NCI-H460 (cell line): ENCODE measurements at regions not wholly inside any gene's neighbourhood (a gene's known extent, or its start where the extent isn't known, plus 50 kb on each side); places are given as distances from the start of the nearest gene placed in this dataset.
A peak's percentile ranks its signal among the peaks of the same experiment; 100 is the strongest.

ENCODE experiments used
- DNase-seq: peaks from one replicate; pipeline ENCODE4 v3.0.0-alpha.2; 2016; ENCODE audit warnings: low read depth; ENCODE audit errors: extremely low read depth

- DNase-seq, result no peak
Observed at GRCh38 chr14:80146941-80147340, 64.4 kb downstream of the DIO2 start.

- DNase-seq, result no peak
Observed at GRCh38 chr14:80136358-80136757, 74.9 kb downstream of the DIO2 start.

- no peak for DNase-seq
Observed at GRCh38 chr14:80135305-80136088, 75.8 kb downstream of the DIO2 start.

GRCh38 chr14:80134321-80134720, 77.0 kb downstream of the DIO2 start:
- no peak for DNase-seq

- no peak for DNase-seq
Observed at GRCh38 chr14:80133457-80133856, 77.8 kb downstream of the DIO2 start.

- no peak for DNase-seq
Observed at GRCh38 chr14:80127466-80127865, 83.8 kb downstream of the DIO2 start.

- DNase-seq, result no peak
Observed at GRCh38 chr14:80124794-80125193, 86.5 kb downstream of the DIO2 start.

GRCh38 chr14:80117876-80118275, 93.4 kb downstream of the DIO2 start:
- no peak for DNase-seq

- no peak for DNase-seq
Observed at GRCh38 chr14:80116157-80116556, 95.1 kb downstream of the DIO2 start.

GRCh38 chr14:80110721-80111120, 100.6 kb downstream of the DIO2 start:
- DNase-seq, result no peak

- no peak for DNase-seq
Observed at GRCh38 chr14:80109055-80109454, 102.2 kb downstream of the DIO2 start.

GRCh38 chr14:80108430-80108829, 102.9 kb downstream of the DIO2 start:
- DNase-seq, result no peak

GRCh38 chr14:80105488-80105994, 105.8 kb downstream of the DIO2 start:
- no peak for DNase-seq

GRCh38 chr14:80101835-80102234, 109.5 kb downstream of the DIO2 start:
- no peak for DNase-seq

- DNase-seq, result no peak
Observed at GRCh38 chr14:80100681-80101080, 110.6 kb downstream of the DIO2 start.

- DNase-seq, result peak; percentile 1
Observed at GRCh38 chr14:80095623-80096022, 115.7 kb downstream of the DIO2 start.

GRCh38 chr14:80087411-80087810, 123.9 kb downstream of the DIO2 start:
- no peak for DNase-seq

GRCh38 chr14:80084196-80084595, 127.1 kb downstream of the DIO2 start:
- no peak for DNase-seq

GRCh38 chr14:80080601-80081000, 130.7 kb downstream of the DIO2 start:
- DNase-seq, result no peak

GRCh38 chr14:80078501-80078900, 132.8 kb downstream of the DIO2 start:
- DNase-seq, result no peak

- DNase-seq, result no peak
Observed at GRCh38 chr14:80077262-80077661, 134.0 kb downstream of the DIO2 start.

GRCh38 chr14:80074900-80075574, 136.3 kb downstream of the DIO2 start:
- no peak for DNase-seq
